ENCODE measurements at regions not wholly inside any gene's neighbourhood (a gene's known extent, or its start where the extent isn't known, plus 50 kb on each side); places are given as distances from the start of the nearest gene placed in this dataset.

GRCh38 chr10:93150289-93150688 lies 76.6 kb downstream of the CYP26A1 start:
- no peak for TF ChIP-seq POLR2AphosphoS5 (IDR thresholded peaks at IDR 0.05)
- TF ChIP-seq POLR2A (IDR thresholded peaks at IDR 0.05), result no peak
- TF ChIP-seq CTCF (IDR thresholded peaks at IDR 0.05), result no peak

GRCh38 chr10:93150990-93151547 lies 77.4 kb downstream of the CYP26A1 start:
- Histone ChIP-seq H3K36me3 (no peaks in the 10 kb centered on the region), H3K27me3 (no peaks in the 10 kb centered on the region), H3K9me3 (peaks cover 0 to 5% (median 0%) of the 10 kb centered on the region in 4 donors), H3K27ac (no peak overlapping the region), H3K4me3 (no peak overlapping the region), H3K4me1 (peaks cover 0 to 5% (median 2%) of the 10 kb centered on the region in 4 donors)
- DNase-seq, result no peak
- TF ChIP-seq POLR2A (IDR thresholded peaks at IDR 0.05) (no peak), POLR2AphosphoS5 (IDR thresholded peaks at IDR 0.05) (no peak), EP300 (IDR thresholded peaks at IDR 0.05) (no peak)
- 83 to 86% methylated on average over 8 of the region's 8 CpGs for WGBS, 2 donors
- intact Hi-C loops (cut with DNase I), result no loop called here

More at GRCh38 chr10:93150289-93150688, 76.6 kb downstream of the CYP26A1 start:
- intact Hi-C loops (cut with DNase I), result no loop called here
- WGBS, 2 donors, result 50 to 71% methylated on average over 1 of the region's 1 CpG
- H3K36me3 ChIP-seq, result no peaks in the 10 kb centered on the region
- no peak overlapping the region for H3K4me3 ChIP-seq
- no peak for DNase-seq
- H3K27me3 ChIP-seq, result no peaks in the 10 kb centered on the region
- peaks cover 0 to 5% (median 0%) of the 10 kb centered on the region in 4 donors for H3K9me3 ChIP-seq
- no peak overlapping the region for H3K27ac ChIP-seq
- peaks cover 0 to 5% (median 2%) of the 10 kb centered on the region in 4 donors for H3K4me1 ChIP-seq

- H3K27ac ChIP-seq, result no peak overlapping the region
- H3K36me3 ChIP-seq, result no peaks in the 10 kb centered on the region
- H3K27me3 ChIP-seq, result no peaks in the 10 kb centered on the region
- H3K4me1 ChIP-seq, result peaks cover 0 to 5% (median 2%) of the 10 kb centered on the region in 4 donors
- no peak for DNase-seq
- no peak for TF ChIP-seq CTCF (IDR thresholded peaks at IDR 0.05)
- no peak for TF ChIP-seq POLR2AphosphoS5 (IDR thresholded peaks at IDR 0.05)
- TF ChIP-seq POLR2A (IDR thresholded peaks at IDR 0.05), result no peak
- TF ChIP-seq EP300 (IDR thresholded peaks at IDR 0.05), result no peak
- intact Hi-C loops (cut with DNase I), result no loop called here
- no peak overlapping the region for H3K4me3 ChIP-seq
- peaks cover 0 to 5% (median 0%) of the 10 kb centered on the region in 4 donors for H3K9me3 ChIP-seq
These were observed 78.4 kb downstream of the CYP26A1 start for GRCh38 chr10:93152136-93152535.

- TF ChIP-seq CTCF (IDR thresholded peaks at IDR 0.05), result no peak
- no peak for TF ChIP-seq POLR2A (IDR thresholded peaks at IDR 0.05)
- no peak for TF ChIP-seq EP300 (IDR thresholded peaks at IDR 0.05)
- no peak for TF ChIP-seq POLR2AphosphoS5 (IDR thresholded peaks at IDR 0.05)
- no peak for DNase-seq
- H3K4me1 ChIP-seq, result peaks cover 0 to 5% (median 2%) of the 10 kb centered on the region in 4 donors
- H3K27me3 ChIP-seq, result no peaks in the 10 kb centered on the region
- peaks cover 0 to 5% (median 0%) of the 10 kb centered on the region in 4 donors for H3K9me3 ChIP-seq
- intact Hi-C loops (cut with DNase I), result no loop called here
- no peaks in the 10 kb centered on the region for H3K36me3 ChIP-seq
- H3K27ac ChIP-seq, result no peak overlapping the region
- no peak overlapping the region for H3K4me3 ChIP-seq
These were observed 80.8 kb downstream of the CYP26A1 start for GRCh38 chr10:93154531-93154930.

- H3K9me3 ChIP-seq, result no peaks in the 10 kb centered on the region
- H3K27me3 ChIP-seq, result no peaks in the 10 kb centered on the region
- no peak for DNase-seq
- no peak overlapping the region for H3K27ac ChIP-seq
- H3K4me3 ChIP-seq, result no peak overlapping the region
- no peaks in the 10 kb centered on the region for H3K4me1 ChIP-seq
- H3K36me3 ChIP-seq, result no peaks in the 10 kb centered on the region
- TF ChIP-seq POLR2A (IDR thresholded peaks at IDR 0.05), result no peak
- no peak for TF ChIP-seq EP300 (IDR thresholded peaks at IDR 0.05)
- no peak for TF ChIP-seq POLR2AphosphoS5 (IDR thresholded peaks at IDR 0.05)
- no peak for TF ChIP-seq CTCF (IDR thresholded peaks at IDR 0.05)
- WGBS, 2 donors, result 88 to 95% methylated on average over 1 of the region's 1 CpG
- intact Hi-C loops (cut with DNase I), result no loop called here
These were observed 86.4 kb downstream of the CYP26A1 start for GRCh38 chr10:93160140-93160539.

All from sigmoid colon (tissue), 6 donors.